Thoracic aorta (tissue), 2 donors: ENCODE measurements at regions not wholly inside any gene's neighbourhood (a gene's known extent, or its start where the extent isn't known, plus 50 kb on each side); places are given as distances from the start of the nearest gene placed in this dataset.

ENCODE experiments used
- ATAC-seq: fragments of 150-250 bp; one replicate; pipeline ENCODE4 v1.8.0; 2017; ENCODE audit warnings: low read depth; ENCODE audit not compliant: insufficient number of reproducible peaks, low FRiP score
- DNase-seq: peaks from one replicate; pipeline ENCODE4 v3.0.0-alpha.2; 2020; ENCODE audit warnings: low spot score
- H3K27ac ChIP-seq, 2 donors: fragments of 200-600 bp; sonication (generic); 1 replicate in 1 of 2; 2 replicates in 1 of 2; pipeline ENCODE4 v1.5.1; 2016; ENCODE audit warnings: mild to moderate bottlenecking in 2 of 2, moderate library complexity in 2 of 2
- H3K27me3 ChIP-seq: fragments of 200-600 bp; sonication (generic); replicated peaks from 2 replicates; pipeline ENCODE4 v1.6.0; 2016; ENCODE audit warnings: mild to moderate bottlenecking; ENCODE audit not compliant: insufficient read depth
- H3K36me3 ChIP-seq: fragments of 200-600 bp; sonication (generic); one replicate; pipeline ENCODE4 v1.5.1; 2016
- H3K4me1 ChIP-seq, 2 donors: fragments of 200-600 bp; sonication (generic); 1 replicate in 1 of 2; 2 replicates in 1 of 2; pipeline versions ENCODE4 v1.5.1 to v1.6.0; 2016; ENCODE audit warnings: low read depth in 2 of 2, mild to moderate bottlenecking in 1 of 2; ENCODE audit not compliant: control insufficient read depth in 1 of 2
- H3K4me3 ChIP-seq: fragments of 200-600 bp; sonication (generic); 2 replicates; pipeline ENCODE4 v1.5.1; 2016; ENCODE audit warnings: mild to moderate bottlenecking
- H3K9me3 ChIP-seq: fragments of 200-600 bp; sonication (generic); 2 replicates; pipeline ENCODE4 v1.5.1; 2016
- CTCF ChIP-seq: fragments of 200-600 bp; sonication (generic); IDR thresholded peaks from one replicate; pipeline ENCODE4 v1.5.1; 2019; ENCODE audit warnings: antibody characterized with exemption

DNA sequence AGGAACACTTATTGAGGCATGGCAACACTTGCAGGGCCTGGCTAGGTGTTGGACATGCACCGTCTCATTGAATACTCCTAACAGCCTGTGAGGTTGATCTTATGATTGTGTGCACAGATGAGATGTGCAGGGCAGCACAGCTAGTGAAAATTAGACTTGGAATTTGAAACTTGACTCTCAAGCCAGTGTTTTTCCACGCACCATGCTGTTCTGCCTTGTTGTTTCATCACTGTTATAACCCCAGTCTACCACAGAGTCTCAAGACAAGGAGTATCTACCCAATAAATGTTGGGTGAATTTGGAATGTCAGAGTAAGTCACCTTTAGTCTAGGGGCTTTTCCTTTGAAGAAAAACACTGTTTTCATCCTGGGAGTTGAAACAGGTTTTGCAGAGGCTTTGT lies 55.8 kb upstream of the LRIG3 start:
- no peaks in the 10 kb centered on the region for H3K27me3 ChIP-seq
- no peak for TF ChIP-seq CTCF
- no peak overlapping the region for H3K4me3 ChIP-seq
- ATAC-seq (no peak), DNase-seq (no peak)
- no peak overlapping the region for H3K27ac ChIP-seq
- H3K9me3 ChIP-seq = no peaks in the 10 kb centered on the region
- no peaks in the 10 kb centered on the region for H3K4me1 ChIP-seq
- H3K36me3 ChIP-seq = no peaks in the 10 kb centered on the region
